ENCODE measurements at regions not wholly inside any gene's neighbourhood (a gene's known extent, or its start where the extent isn't known, plus 50 kb on each side); places are given as distances from the start of the nearest gene placed in this dataset.

- TF ChIP-seq MAX (IDR thresholded peaks at IDR 0.05) (no peak), FOXM1 (IDR thresholded peaks at IDR 0.05; ENCODE audit: borderline replicate concordance, low read depth) (no peak), NFIC (IDR thresholded peaks at IDR 0.05) (no peak), REST (IDR thresholded peaks at IDR 0.05; ENCODE audit: low read depth) (no peak), TCF12 (IDR thresholded peaks at IDR 0.05; ENCODE audit: low read depth) (no peak), RAD21 (IDR thresholded peaks at IDR 0.05; ENCODE audit: low read depth) (no peak), TAF1 (IDR thresholded peaks at IDR 0.05; ENCODE audit: low read depth) (no peak), CEBPB (IDR thresholded peaks at IDR 0.05) (no peak), EGR1 (IDR thresholded peaks at IDR 0.05) (no peak), ZBTB7A (IDR thresholded peaks at IDR 0.05; ENCODE audit: low read depth) (no peak), TEAD4 (IDR thresholded peaks at IDR 0.05) (no peak), EP300 (IDR thresholded peaks at IDR 0.05; ENCODE audit: borderline replicate concordance) (no peak)
- TF ChIP-seq, protein P1, sequence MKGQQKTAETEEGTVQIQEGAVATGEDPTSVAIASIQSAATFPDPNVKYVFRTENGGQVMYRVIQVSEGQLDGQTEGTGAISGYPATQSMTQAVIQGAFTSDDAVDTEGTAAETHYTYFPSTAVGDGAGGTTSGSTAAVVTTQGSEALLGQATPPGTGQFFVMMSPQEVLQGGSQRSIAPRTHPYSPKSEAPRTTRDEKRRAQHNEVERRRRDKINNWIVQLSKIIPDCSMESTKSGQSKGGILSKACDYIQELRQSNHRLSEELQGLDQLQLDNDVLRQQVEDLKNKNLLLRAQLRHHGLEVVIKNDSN (IDR thresholded peaks at IDR 0.05) = no peak
Observed at GRCh38 chr7:26553128-26553527, 261.5 kb downstream of the SNX10 start.

DNA sequence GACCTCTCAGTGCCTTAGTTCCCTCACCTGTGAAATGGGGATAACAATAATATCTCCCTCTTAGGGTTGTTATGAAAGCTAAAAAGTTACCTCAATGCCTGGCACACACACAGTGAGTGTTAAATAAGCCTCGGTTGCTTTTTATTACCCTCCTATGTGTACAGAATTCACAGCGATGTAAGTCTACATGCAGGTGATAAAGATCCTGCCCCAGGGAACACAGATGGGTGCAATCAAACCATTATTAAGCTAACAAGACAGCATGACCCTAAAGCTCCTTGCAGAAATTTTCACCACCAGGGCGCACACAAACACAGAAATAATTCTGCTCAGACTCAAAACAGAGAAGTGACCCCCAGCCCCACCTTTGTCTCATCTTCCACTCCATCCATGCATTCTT is 261.9 kb downstream of the SNX10 start:
- TF ChIP-seq NFIC (IDR thresholded peaks at IDR 0.05) (no peak), TAF1 (IDR thresholded peaks at IDR 0.05; ENCODE audit: low read depth) (no peak), ZBTB7A (IDR thresholded peaks at IDR 0.05; ENCODE audit: low read depth) (no peak), EP300 (IDR thresholded peaks at IDR 0.05; ENCODE audit: borderline replicate concordance) (no peak), EGR1 (IDR thresholded peaks at IDR 0.05) (no peak), TCF12 (IDR thresholded peaks at IDR 0.05; ENCODE audit: low read depth) (no peak), YY1 (IDR thresholded peaks at IDR 0.05; ENCODE audit: low read depth) (no peak), CEBPB (IDR thresholded peaks at IDR 0.05) (no peak), FOXM1 (IDR thresholded peaks at IDR 0.05; ENCODE audit: borderline replicate concordance, low read depth) (no peak), RAD21 (IDR thresholded peaks at IDR 0.05; ENCODE audit: low read depth) (no peak), CREB1 (IDR thresholded peaks at IDR 0.05; ENCODE audit: low read depth) (no peak)
- TF ChIP-seq, protein P1 (IDR thresholded peaks at IDR 0.05) = no peak

- TF ChIP-seq ZBTB7A (IDR thresholded peaks at IDR 0.05; ENCODE audit: low read depth) = no peak
- no peak for TF ChIP-seq FOXM1 (IDR thresholded peaks at IDR 0.05; ENCODE audit: borderline replicate concordance, low read depth)
- TF ChIP-seq, protein P1 (IDR thresholded peaks at IDR 0.05) = no peak
- TF ChIP-seq TEAD4 (IDR thresholded peaks at IDR 0.05) = no peak
- no peak for TF ChIP-seq YY1 (IDR thresholded peaks at IDR 0.05; ENCODE audit: low read depth)
- no peak for TF ChIP-seq NFIC (IDR thresholded peaks at IDR 0.05)
- TF ChIP-seq RAD21 (IDR thresholded peaks at IDR 0.05; ENCODE audit: low read depth) = no peak
- TF ChIP-seq EP300 (IDR thresholded peaks at IDR 0.05; ENCODE audit: borderline replicate concordance) = no peak
- no peak for TF ChIP-seq EGR1 (IDR thresholded peaks at IDR 0.05)
- no peak for TF ChIP-seq REST (IDR thresholded peaks at IDR 0.05; ENCODE audit: low read depth)
Observed at GRCh38 chr7:26554952-26555351, 263.3 kb downstream of the SNX10 start.

DNA sequence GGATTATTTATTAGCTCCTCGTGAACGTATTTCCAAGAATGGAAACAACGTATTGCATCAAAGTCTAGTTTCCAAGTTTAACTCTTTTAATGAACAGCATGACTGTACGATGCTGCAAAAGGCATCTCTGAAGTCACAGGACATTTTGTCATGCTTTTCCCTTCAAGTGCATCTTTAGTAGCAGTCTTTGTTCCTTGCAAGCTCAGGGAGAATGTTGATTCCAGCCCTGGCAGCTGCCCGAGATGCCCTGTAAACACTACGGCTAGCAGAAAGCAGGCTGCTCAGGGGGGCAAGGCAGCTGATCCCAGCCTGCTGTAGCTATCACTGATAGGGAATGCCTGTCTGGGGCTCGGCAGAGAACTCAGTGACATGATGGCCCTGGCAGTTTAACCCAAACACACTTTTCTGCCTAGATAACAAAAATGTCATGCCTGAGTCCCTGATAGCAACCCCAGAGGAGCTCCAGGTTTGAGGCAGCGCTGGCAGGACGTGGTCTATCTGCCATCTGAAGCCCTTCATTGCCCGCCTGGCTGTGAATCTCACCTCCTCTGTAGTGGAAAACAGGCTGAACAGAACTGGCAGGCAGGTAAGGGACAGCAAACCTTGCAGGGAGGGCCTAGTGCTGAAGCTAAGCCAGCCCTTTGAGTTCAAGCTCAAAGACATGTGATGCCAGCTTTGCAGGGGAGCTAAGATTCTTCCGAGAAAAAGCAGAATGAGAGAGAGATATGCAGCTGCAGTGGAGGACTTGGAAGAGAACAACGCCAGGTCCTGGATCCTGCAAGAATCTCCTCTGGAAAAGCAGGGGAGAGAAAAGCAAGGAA is 264.6 kb downstream of the SNX10 start:
- TF ChIP-seq EP300 (IDR thresholded peaks at IDR 0.05; ENCODE audit: borderline replicate concordance) (no peak), RAD21 (IDR thresholded peaks at IDR 0.05; ENCODE audit: low read depth) (no peak)

DNA sequence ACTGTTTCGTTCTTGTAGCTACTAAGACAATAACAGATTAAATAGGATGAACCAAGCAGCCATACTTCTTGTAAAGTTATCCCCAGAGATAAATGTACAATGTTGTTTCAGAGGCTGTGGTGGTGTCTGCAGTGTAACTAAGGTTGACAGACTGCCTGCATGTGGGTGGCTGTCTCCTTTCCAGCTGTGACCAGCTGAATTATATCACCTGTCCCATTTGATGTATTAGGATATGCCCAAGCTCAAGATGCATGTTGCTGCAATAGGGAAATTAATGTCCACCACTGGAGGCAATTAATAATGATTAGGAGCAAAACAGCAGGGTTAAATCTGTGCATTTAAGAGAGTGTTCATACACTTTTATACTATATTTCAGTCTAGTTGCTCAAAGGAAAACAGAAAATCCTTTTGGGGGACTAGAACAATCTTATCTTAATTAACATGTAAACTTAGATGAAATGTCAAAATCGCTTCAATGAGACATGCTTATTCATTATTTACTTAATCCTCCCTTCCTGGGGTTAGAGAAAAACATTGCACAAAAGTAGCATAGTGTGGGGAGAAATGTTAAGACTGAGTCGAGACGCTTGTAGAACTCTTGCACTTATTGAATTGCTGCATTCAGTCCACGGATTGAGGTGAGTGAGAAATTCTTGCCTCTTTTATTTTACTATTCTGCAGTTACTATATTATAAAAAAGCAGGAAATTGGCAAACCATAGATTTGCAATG is 269.0 kb downstream of the SNX10 start:
- TF ChIP-seq ZBTB7A (IDR thresholded peaks at IDR 0.05; ENCODE audit: low read depth) (no peak), RAD21 (IDR thresholded peaks at IDR 0.05; ENCODE audit: low read depth) (no peak), TCF12 (IDR thresholded peaks at IDR 0.05; ENCODE audit: low read depth) (no peak)

Data from Ishikawa (cell line).